ENCODE measurements at regions not wholly inside any gene's neighbourhood (a gene's known extent, or its start where the extent isn't known, plus 50 kb on each side); places are given as distances from the start of the nearest gene placed in this dataset.

DNA sequence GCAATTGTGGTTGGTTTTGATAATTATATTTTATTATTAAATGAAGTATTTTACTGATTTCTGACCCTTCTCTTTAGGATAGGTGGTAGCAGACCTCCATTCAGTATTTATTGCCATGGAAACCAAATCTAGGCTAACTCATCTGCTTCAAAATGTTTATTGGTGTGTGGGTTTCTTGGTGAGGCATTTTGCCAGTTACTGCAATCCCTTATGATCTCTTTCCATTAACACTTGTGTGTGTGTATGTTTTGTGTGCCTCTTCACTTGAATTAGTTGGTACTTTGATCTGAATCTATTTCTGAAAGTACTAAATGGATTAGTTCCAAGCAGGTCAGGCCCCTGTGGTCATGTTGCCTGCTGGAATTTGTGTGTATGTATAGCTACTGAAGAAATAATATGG, 184.4 kb upstream of the C11orf87 start (continued):
- TF ChIP-seq, protein P1, sequence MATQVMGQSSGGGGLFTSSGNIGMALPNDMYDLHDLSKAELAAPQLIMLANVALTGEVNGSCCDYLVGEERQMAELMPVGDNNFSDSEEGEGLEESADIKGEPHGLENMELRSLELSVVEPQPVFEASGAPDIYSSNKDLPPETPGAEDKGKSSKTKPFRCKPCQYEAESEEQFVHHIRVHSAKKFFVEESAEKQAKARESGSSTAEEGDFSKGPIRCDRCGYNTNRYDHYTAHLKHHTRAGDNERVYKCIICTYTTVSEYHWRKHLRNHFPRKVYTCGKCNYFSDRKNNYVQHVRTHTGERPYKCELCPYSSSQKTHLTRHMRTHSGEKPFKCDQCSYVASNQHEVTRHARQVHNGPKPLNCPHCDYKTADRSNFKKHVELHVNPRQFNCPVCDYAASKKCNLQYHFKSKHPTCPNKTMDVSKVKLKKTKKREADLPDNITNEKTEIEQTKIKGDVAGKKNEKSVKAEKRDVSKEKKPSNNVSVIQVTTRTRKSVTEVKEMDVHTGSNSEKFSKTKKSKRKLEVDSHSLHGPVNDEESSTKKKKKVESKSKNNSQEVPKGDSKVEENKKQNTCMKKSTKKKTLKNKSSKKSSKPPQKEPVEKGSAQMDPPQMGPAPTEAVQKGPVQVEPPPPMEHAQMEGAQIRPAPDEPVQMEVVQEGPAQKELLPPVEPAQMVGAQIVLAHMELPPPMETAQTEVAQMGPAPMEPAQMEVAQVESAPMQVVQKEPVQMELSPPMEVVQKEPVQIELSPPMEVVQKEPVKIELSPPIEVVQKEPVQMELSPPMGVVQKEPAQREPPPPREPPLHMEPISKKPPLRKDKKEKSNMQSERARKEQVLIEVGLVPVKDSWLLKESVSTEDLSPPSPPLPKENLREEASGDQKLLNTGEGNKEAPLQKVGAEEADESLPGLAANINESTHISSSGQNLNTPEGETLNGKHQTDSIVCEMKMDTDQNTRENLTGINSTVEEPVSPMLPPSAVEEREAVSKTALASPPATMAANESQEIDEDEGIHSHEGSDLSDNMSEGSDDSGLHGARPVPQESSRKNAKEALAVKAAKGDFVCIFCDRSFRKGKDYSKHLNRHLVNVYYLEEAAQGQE (IDR thresholded peaks at IDR 0.05): no peak
- no peak for TF ChIP-seq NFE2L2 (conservative IDR thresholded peaks at IDR 0.05; ENCODE audit: low read length)

DNA sequence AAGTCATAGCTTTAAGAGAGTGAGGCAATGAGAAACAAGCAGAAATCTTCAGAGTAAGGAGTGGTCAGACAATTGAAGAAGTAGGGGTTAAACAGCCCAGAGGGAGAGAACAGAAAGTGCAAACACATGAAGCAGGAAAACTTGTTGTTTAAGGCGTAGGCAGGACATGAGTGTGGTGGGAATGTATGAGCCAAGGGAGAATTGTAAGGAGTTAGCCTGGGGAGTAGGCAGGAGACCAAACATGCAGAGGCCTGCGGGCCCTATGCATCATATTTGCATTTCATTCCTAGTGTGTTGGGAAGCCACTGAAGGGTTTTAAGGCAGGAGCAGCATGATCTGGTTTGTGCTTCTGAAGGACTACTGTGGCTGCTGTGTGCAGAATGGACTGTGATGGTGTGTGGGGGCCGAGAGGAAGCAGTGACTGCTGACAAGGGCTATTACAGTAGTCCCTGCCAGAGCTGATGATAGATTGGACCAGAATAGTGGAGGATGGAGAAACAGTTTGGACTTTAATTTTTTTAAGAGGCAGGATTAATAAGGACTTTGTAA, 179.9 kb upstream of the C11orf87 start:
- Histone ChIP-seq H3K9me3 (peaks cover 6% of the 10 kb centered on the region; the same call in 1 of the 3 replicates), H3K27ac (no peak overlapping the region), H3K4me1 (0 out of 3 replicates have a peak, but pooled peaks cover under 1% of the 10 kb centered on the region), H3K4me3 (no peak overlapping the region), H3K4me2 (no peak overlapping the region)
- WGBS (ENCODE audit: missing lambda C conversion rate): 41% methylated on average over 3 of the region's 3 CpGs
- ChIA-PET POLR2A (no interaction called here), CTCF (no interaction called here)
- ATAC-seq: no peak
- DNase-seq (ENCODE audit: low read depth in 1 of 2, low spot score in 1 of 2): no peak
- FAIRE-seq: no peak
- TF ChIP-seq ZSCAN20 (CRISPR knock-in tag; IDR thresholded peaks at IDR 0.05): no peak
- no peak for TF ChIP-seq CBX2 (IDR thresholded peaks at IDR 0.05; ENCODE audit: borderline replicate concordance, low read depth)
- no peak for TF ChIP-seq NPAS2 (CRISPR knock-in tag; IDR thresholded peaks at IDR 0.05; ENCODE audit: borderline replicate concordance)
- TF ChIP-seq FOSL2 (IDR thresholded peaks at IDR 0.05): no peak
- TF ChIP-seq FOSL2 (CRISPR knock-in tag; IDR thresholded peaks at IDR 0.05): no peak
- TF ChIP-seq KDM1A (IDR thresholded peaks at IDR 0.05; ENCODE audit: low read depth): no peak
- TF ChIP-seq HOXB5 (CRISPR knock-in tag; IDR thresholded peaks at IDR 0.05): no peak
- TF ChIP-seq EHMT2 (IDR thresholded peaks at IDR 0.05; ENCODE audit: low read depth): no peak
- TF ChIP-seq RNF2 (IDR thresholded peaks at IDR 0.05; ENCODE audit: borderline replicate concordance, low read depth): no peak
- no peak for TF ChIP-seq SREBF2 (IDR thresholded peaks at IDR 0.05)
- no peak for TF ChIP-seq ZC3H11A (IDR thresholded peaks at IDR 0.05)

DNA sequence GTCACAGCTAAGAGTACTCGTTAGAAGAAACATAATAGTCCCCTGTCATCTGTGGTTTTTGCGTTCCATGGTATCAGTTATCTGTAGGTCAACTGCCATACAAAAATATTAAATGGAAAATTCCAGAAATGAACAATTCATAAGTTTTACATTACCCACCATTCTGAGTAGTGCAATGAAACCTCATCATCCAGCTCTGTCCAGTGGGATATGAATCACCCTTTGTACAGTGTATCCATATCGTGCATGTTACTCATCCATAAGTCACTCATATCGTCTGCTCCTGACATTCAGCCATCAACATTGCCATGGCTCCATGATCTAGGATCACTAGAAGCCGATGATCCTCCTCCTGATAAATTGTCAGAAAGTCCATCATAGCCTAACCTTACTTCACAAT, 174.9 kb upstream of the C11orf87 start:
- ChIA-PET POLR2A (no interaction called here), CTCF (no interaction called here)
- DNase-seq (ENCODE audit: low read depth in 1 of 2, low spot score in 1 of 2): no peak
- no peak overlapping the region for H3K4me2 ChIP-seq
- TF ChIP-seq SREBF2 (IDR thresholded peaks at IDR 0.05) (no peak), JUN (IDR thresholded peaks at IDR 0.05) (no peak), KDM1A (IDR thresholded peaks at IDR 0.05; ENCODE audit: low read depth) (no peak), JUNB (IDR thresholded peaks at IDR 0.05) (no peak)
- TF ChIP-seq, protein P1 (IDR thresholded peaks at IDR 0.05): no peak
- no peaks in the 10 kb centered on the region for H3K4me1 ChIP-seq
- no peak for FAIRE-seq
- no peaks in the 10 kb centered on the region for H3K9me3 ChIP-seq
- H3K4me3 ChIP-seq: no peak overlapping the region
- 22% methylated on average over 5 of the region's 5 CpGs for whole genome bisulfite sequencing (ENCODE audit: missing lambda C conversion rate)
- ATAC-seq: peak in 1 of 2 experiments; percentile 43; a peak in 1 of 6 replicates
- H3K27ac ChIP-seq: no peak overlapping the region
